HFF-Myc (cell line): ENCODE measurements at regions not wholly inside any gene's neighbourhood (a gene's known extent, or its start where the extent isn't known, plus 50 kb on each side); places are given as distances from the start of the nearest gene placed in this dataset.

Source experiments
- DNase-seq: peaks from one replicate; pipeline ENCODE4 v3.0.0-alpha.2; 2011; ENCODE audit warnings: low read depth; ENCODE audit errors: extremely low read depth
- H3K4me3 ChIP-seq: replicated peaks from 2 replicates; pipeline ENCODE4 v1.5.1; 2011; ENCODE audit warnings: low read depth, mild to moderate bottlenecking, control low read depth, low read length
- CTCF ChIP-seq: IDR thresholded peaks from 2 replicates; pipeline ENCODE4 v1.5.1; 2012; ENCODE audit warnings: mild to moderate bottlenecking, low read depth, low read length, control low read depth; ENCODE audit errors: missing control alignments

- no peak overlapping the region for H3K4me3 ChIP-seq
- DNase-seq, result no peak
- no peak for TF ChIP-seq CTCF
Observed at GRCh38 chr2:3021720-3022119, 355.9 kb downstream of the EIPR1 start.

GRCh38 chr2:3010001-3010400, 367.6 kb downstream of the EIPR1 start:
- no peak for DNase-seq
- H3K4me3 ChIP-seq, result no peak overlapping the region
- TF ChIP-seq CTCF, result no peak

- H3K4me3 ChIP-seq, result no peak overlapping the region
- TF ChIP-seq CTCF, result no peak
- no peak for DNase-seq
Observed at GRCh38 chr2:3009483-3009882, 368.1 kb downstream of the EIPR1 start.

GRCh38 chr2:3009005-3009404, 368.6 kb downstream of the EIPR1 start:
- no peak overlapping the region for H3K4me3 ChIP-seq
- DNase-seq, result no peak
- no peak for TF ChIP-seq CTCF

- no peak for TF ChIP-seq CTCF
- DNase-seq, result no peak
- H3K4me3 ChIP-seq, result no peak overlapping the region
Observed at GRCh38 chr2:3008561-3008960, 369.1 kb downstream of the EIPR1 start.

GRCh38 chr2:3007135-3007534, 370.5 kb downstream of the EIPR1 start:
- DNase-seq, result no peak
- no peak for TF ChIP-seq CTCF
- H3K4me3 ChIP-seq, result no peak overlapping the region

- no peak for TF ChIP-seq CTCF
- DNase-seq, result no peak
- H3K4me3 ChIP-seq, result no peak overlapping the region
Observed at GRCh38 chr2:3005859-3006501, 371.6 kb downstream of the EIPR1 start.
